ENCODE measurements at regions not wholly inside any gene's neighbourhood (a gene's known extent, or its start where the extent isn't known, plus 50 kb on each side); places are given as distances from the start of the nearest gene placed in this dataset.

- H3K4me3 ChIP-seq = no peak overlapping the region
- no peaks in the 10 kb centered on the region for H3K36me3 ChIP-seq
- intact Hi-C loops (cut with DNase I) = no loop called here
- DNase-seq (ENCODE audit: extremely low spot score in 2 of 2) = no peak
- no peaks in the 10 kb centered on the region for H3K4me1 ChIP-seq
- no peak for TF ChIP-seq CTCF (IDR thresholded peaks at IDR 0.05)
- H3K27ac ChIP-seq = no peak overlapping the region
- H3K27me3 ChIP-seq = no peaks in the 10 kb centered on the region
- no peaks in the 10 kb centered on the region for H3K9me3 ChIP-seq
Observed at GRCh38 chr1:190708418-190709057, 230.9 kb upstream of the BRINP3 start.

GRCh38 chr1:190711069-190711468 is 233.4 kb upstream of the BRINP3 start:
- DNase-seq (ENCODE audit: extremely low spot score in 2 of 2) = no peak
- intact Hi-C loops (cut with DNase I) = no loop called here

GRCh38 chr1:190717055-190717454 is 239.4 kb upstream of the BRINP3 start:
- intact Hi-C loops (cut with DNase I) = no loop called here

More at GRCh38 chr1:190711069-190711468, 233.4 kb upstream of the BRINP3 start:
- Histone ChIP-seq H3K4me3 (no peak overlapping the region), H3K27ac (no peak overlapping the region), H3K9me3 (no peaks in the 10 kb centered on the region), H3K4me1 (no peaks in the 10 kb centered on the region), H3K36me3 (no peaks in the 10 kb centered on the region), H3K27me3 (no peaks in the 10 kb centered on the region)
- TF ChIP-seq POLR2A (IDR thresholded peaks at IDR 0.05) (no peak), POLR2AphosphoS5 (IDR thresholded peaks at IDR 0.05; ENCODE audit: insufficient read depth in 1 of 2, low read depth in 1 of 2) (no peak), CTCF (IDR thresholded peaks at IDR 0.05) (no peak)

GRCh38 chr1:190736971-190737590 is 259.4 kb upstream of the BRINP3 start:
- no peak overlapping the region for H3K27ac ChIP-seq
- no peaks in the 10 kb centered on the region for H3K9me3 ChIP-seq
- no peak for DNase-seq (ENCODE audit: extremely low spot score in 2 of 2)
- no peaks in the 10 kb centered on the region for H3K36me3 ChIP-seq
- no peaks in the 10 kb centered on the region for H3K27me3 ChIP-seq
- no peaks in the 10 kb centered on the region for H3K4me1 ChIP-seq
- intact Hi-C loops (cut with DNase I) = no loop called here
- no peak for TF ChIP-seq POLR2AphosphoS5 (IDR thresholded peaks at IDR 0.05; ENCODE audit: insufficient read depth in 1 of 2, low read depth in 1 of 2)
- TF ChIP-seq CTCF (IDR thresholded peaks at IDR 0.05) = no peak
- TF ChIP-seq POLR2A (IDR thresholded peaks at IDR 0.05) = no peak
- no peak overlapping the region for H3K4me3 ChIP-seq

More at GRCh38 chr1:190717055-190717454, 239.4 kb upstream of the BRINP3 start:
- Histone ChIP-seq H3K9me3 (no peaks in the 10 kb centered on the region), H3K4me3 (no peak overlapping the region), H3K36me3 (no peaks in the 10 kb centered on the region), H3K27me3 (no peaks in the 10 kb centered on the region), H3K4me1 (no peaks in the 10 kb centered on the region), H3K27ac (no peak overlapping the region)
- no peak for DNase-seq (ENCODE audit: extremely low spot score in 2 of 2)
- TF ChIP-seq POLR2A (IDR thresholded peaks at IDR 0.05) (no peak), CTCF (IDR thresholded peaks at IDR 0.05) (no peak)

GRCh38 chr1:190738317-190738716 is 260.7 kb upstream of the BRINP3 start:
- no peak overlapping the region for H3K27ac ChIP-seq
- intact Hi-C loops (cut with DNase I) = no loop called here
- no peaks in the 10 kb centered on the region for H3K4me1 ChIP-seq
- no peaks in the 10 kb centered on the region for H3K9me3 ChIP-seq
- no peak overlapping the region for H3K4me3 ChIP-seq
- no peaks in the 10 kb centered on the region for H3K27me3 ChIP-seq
- no peak for DNase-seq (ENCODE audit: extremely low spot score in 2 of 2)
- TF ChIP-seq CTCF (IDR thresholded peaks at IDR 0.05) = no peak
- no peak for TF ChIP-seq POLR2AphosphoS5 (IDR thresholded peaks at IDR 0.05; ENCODE audit: insufficient read depth in 1 of 2, low read depth in 1 of 2)
- no peak for TF ChIP-seq POLR2A (IDR thresholded peaks at IDR 0.05)
- H3K36me3 ChIP-seq = no peaks in the 10 kb centered on the region

All from vagina (tissue), 2 donors.